IMR-90 (cell line): ENCODE measurements at regions not wholly inside any gene's neighbourhood (a gene's known extent, or its start where the extent isn't known, plus 50 kb on each side); places are given as distances from the start of the nearest gene placed in this dataset.

Experiments used
- ATAC-seq: fragments of 200-7000 bp; cut with Tn5 transposase; 2 replicates; pipeline ENCODE4 v1.9.1; 2020; ENCODE audit warnings: low read depth, mild to moderate bottlenecking, moderate library complexity
- BruUV-seq: library from RNA; stranded (reverse); fragments of 400-500 nt; replicated peaks from 2 replicates; lab custom pipeline; 2021; lab: Mats Ljungman, UMichigan
- CTCF ChIA-PET: fragments of 300-600 bp; formaldehyde crosslinking; extraction: SDS; loops from one replicate; lab custom pipeline; 2021; ENCODE audit warnings: antibody characterized with exemption; lab: Yijun Ruan, JAX
- POLR2A ChIA-PET: fragments of 300-600 bp; sonication (Branson Sonifier 250); formaldehyde crosslinking; loops from one replicate; lab custom pipeline; 2022; ENCODE audit warnings: antibody characterized with exemption; ENCODE audit not compliant: unreplicated experiment; lab: Charles Lee
- DNase-seq: peaks from one replicate; pipeline ENCODE4 v3.0.0; 2013
- H2AFZ ChIP-seq: replicated peaks from 2 replicates; pipeline ENCODE3; 2013; ENCODE audit warnings: low read length, mild to moderate bottlenecking; ENCODE audit not compliant: poor library complexity
- H2AK5ac ChIP-seq: 2 replicates; pipeline ENCODE4 v1.6.1; 2013; ENCODE audit warnings: low read depth, low read length, inconsistent platforms
- H2AK9ac ChIP-seq: replicated peaks from 2 replicates; pipeline ENCODE3; 2013; ENCODE audit warnings: mild to moderate bottlenecking, low read depth, low read length, moderate library complexity; ENCODE audit not compliant: poor library complexity
- H2BK120ac ChIP-seq: 2 replicates; pipeline ENCODE4 v1.6.1; 2013; ENCODE audit warnings: low read depth, low read length, inconsistent platforms
- H2BK15ac ChIP-seq: 3 replicates; pipeline ENCODE4 v1.6.1; 2013; ENCODE audit warnings: low read depth, low read length, inconsistent platforms
- H2BK20ac ChIP-seq: 2 replicates; pipeline ENCODE4 v1.6.1; 2013; ENCODE audit warnings: low read depth, mild to moderate bottlenecking, inconsistent platforms, low read length, moderate library complexity
- H2BK5ac ChIP-seq: 2 replicates; pipeline ENCODE4 v1.6.1; 2013; ENCODE audit warnings: mild to moderate bottlenecking, low read depth, low read length, inconsistent platforms; ENCODE audit not compliant: poor library complexity, severe bottlenecking
- H3K14ac ChIP-seq: replicated peaks from 2 replicates; pipeline ENCODE4 v1.6.1; 2013; ENCODE audit warnings: low read depth, low read length, inconsistent platforms
- H3K18ac ChIP-seq: 2 replicates; pipeline ENCODE4 v1.6.1; 2013; ENCODE audit warnings: low read depth, low read length, control low read depth
- H3K23ac ChIP-seq: 2 replicates; pipeline ENCODE4 v1.6.1; 2013; ENCODE audit warnings: low read depth, low read length, inconsistent platforms
- H3K27ac ChIP-seq: 2 replicates; pipeline ENCODE4 v1.5.1; 2013; ENCODE audit warnings: mild to moderate bottlenecking, control low read depth, low read length; ENCODE audit not compliant: insufficient read depth
- H3K27me3 ChIP-seq: 2 replicates; pipeline ENCODE4 v1.6.1; 2013; ENCODE audit warnings: low read length; ENCODE audit not compliant: control insufficient read depth, insufficient read depth
- H3K36me3 ChIP-seq: 2 replicates; pipeline ENCODE4 v1.6.1; 2013; ENCODE audit warnings: low read length, mixed read lengths; ENCODE audit not compliant: control insufficient read depth, insufficient read depth
- H3K4ac ChIP-seq: 2 replicates; pipeline ENCODE4 v1.6.1; 2013; ENCODE audit warnings: low read depth, low read length, inconsistent platforms
- H3K4me1 ChIP-seq: 2 replicates; pipeline ENCODE4 v1.6.1; 2013; ENCODE audit warnings: low read length, mixed read lengths; ENCODE audit not compliant: control insufficient read depth, insufficient read depth
- H3K4me2 ChIP-seq: 2 replicates; pipeline ENCODE4 v1.6.1; 2013; ENCODE audit warnings: low read depth, mild to moderate bottlenecking, control low read depth, low read length, moderate library complexity
- H3K4me3 ChIP-seq: 2 replicates; pipeline ENCODE4 v1.5.1; 2013; ENCODE audit warnings: low read depth, mild to moderate bottlenecking, control low read depth, low read length, moderate library complexity; ENCODE audit not compliant: insufficient read depth
- H3K56ac ChIP-seq: 2 replicates; pipeline ENCODE4 v1.6.1; 2013; ENCODE audit warnings: low read length, inconsistent platforms; ENCODE audit not compliant: insufficient read depth; ENCODE audit errors: extremely low read depth
- H3K79me1 ChIP-seq, 2 experiments: 2 replicates each; pipeline ENCODE4 v1.6.1; 2013; ENCODE audit warnings: low read length in 2 of 2, inconsistent platforms in 1 of 2, low read depth in 1 of 2
- H3K9ac ChIP-seq: 2 replicates; pipeline ENCODE4 v1.6.1; 2013; ENCODE audit warnings: low read depth, low read length, control low read depth
- H3K9me1 ChIP-seq: 2 replicates; pipeline ENCODE4 v1.6.1; 2013; ENCODE audit warnings: low read length, inconsistent platforms; ENCODE audit not compliant: insufficient read depth
- H3K9me3 ChIP-seq: 2 replicates; pipeline ENCODE4 v1.6.1; 2013; ENCODE audit warnings: low read length; ENCODE audit not compliant: control insufficient read depth, insufficient read depth
- H4K20me1 ChIP-seq: 2 replicates; pipeline ENCODE4 v1.6.1; 2013; ENCODE audit warnings: low read length, inconsistent platforms; ENCODE audit not compliant: insufficient read depth
- H4K5ac ChIP-seq: 2 replicates; pipeline ENCODE4 v1.6.1; 2013; ENCODE audit warnings: mild to moderate bottlenecking, low read depth, low read length, control low read depth
- H4K8ac ChIP-seq, 2 experiments: 2 replicates each; pipeline ENCODE4 v1.6.1; 2013; ENCODE audit warnings: low read depth in 2 of 2, low read length in 2 of 2, control low read depth in 1 of 2, inconsistent platforms in 1 of 2
- H4K91ac ChIP-seq: 2 replicates; pipeline ENCODE4 v1.6.1; 2013; ENCODE audit warnings: low read depth, low read length, inconsistent platforms; ENCODE audit not compliant: insufficient read depth
- BHLHE40 ChIP-seq: fragments of 150-350 bp; IDR thresholded peaks from 2 replicates; pipeline ENCODE4 v1.6.1; 2016; ENCODE audit warnings: mild to moderate bottlenecking, low read depth, low read length
- CEBPB ChIP-seq: IDR thresholded peaks from 2 replicates; pipeline ENCODE4 v1.6.1; 2012; ENCODE audit warnings: low read depth, low read length, improper control_type of control experiment
- CHD1 ChIP-seq: IDR thresholded peaks from 2 replicates; pipeline ENCODE4 v1.6.1; 2012; ENCODE audit warnings: low read depth, low read length, improper control_type of control experiment
- FOS ChIP-seq: fragments of 150-350 bp; IDR thresholded peaks from 2 replicates; pipeline ENCODE4 v1.6.1; 2016; ENCODE audit warnings: low read depth, low read length
- MAZ ChIP-seq: IDR thresholded peaks from 2 replicates; pipeline ENCODE4 v1.6.1; 2012; ENCODE audit warnings: low read depth, mild to moderate bottlenecking, low read length, improper control_type of control experiment, moderate library complexity, borderline replicate concordance
- MXI1 ChIP-seq: IDR thresholded peaks from 2 replicates; pipeline ENCODE4 v1.6.1; 2012; ENCODE audit warnings: low read depth, mild to moderate bottlenecking, low read length, moderate library complexity, borderline replicate concordance
- NFE2L2 ChIP-seq: fragments of 150-350 bp; IDR thresholded peaks from 2 replicates; pipeline ENCODE4 v1.6.1; 2016; ENCODE audit warnings: low read depth, mild to moderate bottlenecking, low read length
- POLR2A ChIP-seq: IDR thresholded peaks from 2 replicates; pipeline ENCODE4 v1.6.1; 2012; ENCODE audit warnings: mild to moderate bottlenecking, low read depth, low read length
- RCOR1 ChIP-seq: IDR thresholded peaks from 2 replicates; pipeline ENCODE4 v1.6.1; 2012; ENCODE audit warnings: mild to moderate bottlenecking, low read length, improper control_type of control experiment; ENCODE audit not compliant: insufficient replicate concordance
- RFX5 ChIP-seq: IDR thresholded peaks from 2 replicates; pipeline ENCODE4 v1.8.0; 2012; ENCODE audit warnings: low read depth, mild to moderate bottlenecking, low read length, moderate library complexity
- SMC3 ChIP-seq: fragments of 150-350 bp; IDR thresholded peaks from 2 replicates; pipeline ENCODE4 v1.6.1; 2016; ENCODE audit warnings: low read depth, mild to moderate bottlenecking, antibody characterized with exemption, low read length, moderate library complexity
- USF2 ChIP-seq: fragments of 150-350 bp; IDR thresholded peaks from 2 replicates; pipeline ENCODE4 v1.6.1; 2017; ENCODE audit warnings: mild to moderate bottlenecking, antibody characterized with exemption, low read length, low read depth
- WGBS, 2 experiments: methylation state at CpG; one replicate each; pipeline versions ENCODE4 v1.1.5 to v1.1.7; 2013; ENCODE audit warnings: missing lambda C conversion rate in 2 of 2; ENCODE audit not compliant: insufficient read length in 1 of 2; ENCODE audit errors: extremely low coverage in 2 of 2; 5-methylcytosine and 5-hydroxymethylcytosine counted together
- dilution Hi-C: fragments of 300-500 bp; cut with HindIII; formaldehyde crosslinking; loops from one replicate; pipeline ENCODE4 v1.14.3; 2018; ENCODE audit warnings: low sequenced_read_pairs; ENCODE audit not compliant: unreplicated experiment
- in situ Hi-C: fragments of 300-500 bp; cut with MboI; formaldehyde crosslinking; loops from 3 replicates; pipeline ENCODE4 v1.14.3; 2019; ENCODE audit warnings: low sequenced_read_pairs, inconsistent platforms, mixed read lengths
- intact Hi-C: fragments of 100-400 bp; cut with micrococcal nuclease; formaldehyde crosslinking; loops from 2 replicates; pipeline ENCODE4 v1.10.0; 2022

DNA sequence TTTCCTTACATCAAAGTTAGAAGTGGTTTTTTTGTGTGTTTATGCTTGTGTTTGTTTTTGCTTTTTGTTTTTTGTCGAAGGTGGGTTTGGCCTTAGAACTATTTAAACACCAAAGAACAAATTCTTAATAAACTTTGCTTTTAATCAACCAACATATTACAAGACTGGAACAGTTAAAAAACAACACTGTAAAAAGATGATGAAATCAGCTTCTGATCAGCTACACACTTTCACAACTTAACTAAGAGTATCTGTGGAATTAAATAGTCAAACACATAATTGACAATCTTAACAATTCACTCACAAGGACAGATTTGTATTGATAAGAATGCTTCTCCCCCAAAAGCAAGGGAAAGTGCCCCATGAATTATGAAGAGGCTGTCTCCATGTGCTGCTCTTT is 58.8 kb downstream of the MRPL32 start:
- Histone ChIP-seq H3K4me2 (no peak overlapping the region), H3K56ac (no peak overlapping the region), H3K36me3 (no peaks in the 10 kb centered on the region), H3K4ac (no peak overlapping the region), H2BK15ac (no peak overlapping the region), H3K27ac (no peak overlapping the region), H3K27me3 (peaks cover 5% of the 10 kb centered on the region), H2AK9ac (no peak overlapping the region), H3K23ac (no peak overlapping the region), H3K14ac (no peak overlapping the region), H4K5ac (no peak overlapping the region), H3K18ac (no peak overlapping the region), H3K9ac (no peak overlapping the region), H4K20me1 (no peaks in the 10 kb centered on the region), H2BK20ac (no peak overlapping the region), H3K79me1 (no peaks in the 10 kb centered on the region), H4K91ac (no peak overlapping the region), H3K4me3 (no peak overlapping the region), H3K9me3 (no peaks in the 10 kb centered on the region), H2AK5ac (no peak overlapping the region), H2AFZ (no peak overlapping the region), H3K9me1 (no peaks in the 10 kb centered on the region), H3K4me1 (no peaks in the 10 kb centered on the region), H4K8ac (no peak overlapping the region), H2BK120ac (no peak overlapping the region), H2BK5ac (no peak overlapping the region)
- in situ Hi-C loops, result no loop called here
- dilution Hi-C loops, result no loop called here
- WGBS, 2 experiments, result no CpG with 5 or more reads among the region's 1 CpG
- intact Hi-C loops, result no loop called here
- ChIA-PET CTCF (no interaction called here), POLR2A (no interaction called here)
- TF ChIP-seq USF2, result no peak
- TF ChIP-seq FOS, result no peak
- no peak for TF ChIP-seq SMC3
- no peak for TF ChIP-seq MAZ
- no peak for TF ChIP-seq POLR2A
- TF ChIP-seq CEBPB, result no peak
- TF ChIP-seq MXI1, result no peak
- TF ChIP-seq RCOR1, result no peak
- no peak for TF ChIP-seq NFE2L2
- TF ChIP-seq BHLHE40, result no peak
- TF ChIP-seq CHD1, result no peak
- no peak for TF ChIP-seq RFX5
- no peak for DNase-seq
- ATAC-seq, result no peak
- no TSS peak for BruUV-seq
